Thyroid gland (tissue), 4 donors: ENCODE measurements at regions not wholly inside any gene's neighbourhood (a gene's known extent, or its start where the extent isn't known, plus 50 kb on each side); places are given as distances from the start of the nearest gene placed in this dataset.

ENCODE experiments used
- DNase-seq, 2 donors: peaks; one replicate each; pipeline ENCODE4 v3.0.0-alpha.2; 2019
- H3K27ac ChIP-seq, 3 donors: fragments of 200-600 bp; sonication (generic); 1 replicate in 2 of 3; 2 replicates in 1 of 3; pipeline ENCODE4 v1.5.1; 2016 to 2019; ENCODE audit warnings: mild to moderate bottlenecking in 1 of 3, moderate library complexity in 1 of 3
- H3K27me3 ChIP-seq: fragments of 200-600 bp; sonication (generic); one replicate; pipeline ENCODE4 v1.5.1; 2019
- H3K36me3 ChIP-seq, 2 donors: fragments of 200-600 bp; sonication (generic); one replicate each; pipeline ENCODE4 v1.5.1; 2016 to 2019
- H3K4me1 ChIP-seq, 2 donors: fragments of 200-600 bp; sonication (generic); one replicate each; pipeline ENCODE4 v1.5.1; 2017 to 2019
- H3K4me3 ChIP-seq, 3 donors: fragments of 200-600 bp; sonication (generic); replicated peaks in 1 of 3; 1 replicate in 2 of 3; 2 replicates in 1 of 3; pipeline ENCODE4 v1.5.1; 2016; ENCODE audit warnings: mild to moderate bottlenecking in 1 of 3
- H3K9me3 ChIP-seq: fragments of 200-600 bp; sonication (generic); one replicate; pipeline ENCODE4 v1.5.1; 2017
- CTCF ChIP-seq, 6 experiments: fragments of 200-600 bp in 3 of 6; fragments of 450-650 bp in 3 of 6; sonication (generic) in 3 of 6; IDR thresholded peaks; one replicate each; pipeline ENCODE4 v1.5.1; 2016 to 2019; ENCODE audit warnings: antibody characterized with exemption in 6 of 6, mild to moderate bottlenecking in 2 of 6, inconsistent platforms in 1 of 6, moderate library complexity in 1 of 6
- POLR2A ChIP-seq, 2 donors: fragments of 450-650 bp; IDR thresholded peaks; one replicate each; pipeline ENCODE4 v1.6.1; 2017; ENCODE audit warnings: antibody characterized with exemption in 2 of 2, mild to moderate bottlenecking in 2 of 2, moderate library complexity in 1 of 2
- WGBS, 2 donors: methylation state at CpG; one replicate each; pipeline ENCODE4 v1.1.5; 2017; 5-methylcytosine and 5-hydroxymethylcytosine counted together
- intact Hi-C: fragments of 100-400 bp; cut with DNase I; formaldehyde crosslinking; loops from one replicate; pipeline ENCODE4 v1.15.1; 2023

- H3K27me3 ChIP-seq = no peaks in the 10 kb centered on the region
- DNase-seq = no peak
- no peak overlapping the region for H3K4me3 ChIP-seq
- TF ChIP-seq CTCF (IDR thresholded peaks at IDR 0.05) (no peak), POLR2A (IDR thresholded peaks at IDR 0.05) (no peak)
- 43 to 85% methylated on average over 1 of the region's 1 CpG for WGBS, 2 donors
- H3K36me3 ChIP-seq = no peaks in the 10 kb centered on the region
- intact Hi-C loops = no loop called here
- H3K27ac ChIP-seq = no peak overlapping the region
- H3K9me3 ChIP-seq = no peaks in the 10 kb centered on the region
- H3K4me1 ChIP-seq = no peaks in the 10 kb centered on the region
Observed at GRCh38 chr3:161571951-161572350, 75.3 kb downstream of the OTOL1 start.

GRCh38 chr3:161573136-161573535 is 76.5 kb downstream of the OTOL1 start:
- Histone ChIP-seq H3K4me3 (no peak overlapping the region), H3K9me3 (no peaks in the 10 kb centered on the region), H3K36me3 (no peaks in the 10 kb centered on the region), H3K27me3 (no peaks in the 10 kb centered on the region), H3K27ac (no peak overlapping the region), H3K4me1 (no peaks in the 10 kb centered on the region)
- intact Hi-C loops = no loop called here
- 64 to 73% methylated on average over 1 of the region's 1 CpG for WGBS, 2 donors
- TF ChIP-seq CTCF (IDR thresholded peaks at IDR 0.05) (no peak), POLR2A (IDR thresholded peaks at IDR 0.05) (no peak)
- no peak for DNase-seq

- no peaks in the 10 kb centered on the region for H3K9me3 ChIP-seq
- H3K36me3 ChIP-seq = no peaks in the 10 kb centered on the region
- no peak overlapping the region for H3K4me3 ChIP-seq
- TF ChIP-seq POLR2A (IDR thresholded peaks at IDR 0.05) (no peak), CTCF (IDR thresholded peaks at IDR 0.05) (no peak)
- intact Hi-C loops = no loop called here
- no peak overlapping the region for H3K27ac ChIP-seq
- no peaks in the 10 kb centered on the region for H3K4me1 ChIP-seq
- no peak for DNase-seq
- no peaks in the 10 kb centered on the region for H3K27me3 ChIP-seq
- WGBS, 2 donors = 95 to 96% methylated on average over 2 of the region's 2 CpGs
Observed at GRCh38 chr3:161575901-161576300, 79.3 kb downstream of the OTOL1 start.

GRCh38 chr3:161576311-161576710 is 79.7 kb downstream of the OTOL1 start:
- Histone ChIP-seq H3K36me3 (no peaks in the 10 kb centered on the region), H3K27ac (no peak overlapping the region), H3K4me3 (no peak overlapping the region), H3K9me3 (no peaks in the 10 kb centered on the region), H3K27me3 (no peaks in the 10 kb centered on the region), H3K4me1 (no peaks in the 10 kb centered on the region)
- TF ChIP-seq POLR2A (IDR thresholded peaks at IDR 0.05) = no peak
- no peak for TF ChIP-seq CTCF (IDR thresholded peaks at IDR 0.05)
- WGBS, 2 donors = 72 to 74% methylated on average over 2 of the region's 2 CpGs
- DNase-seq = no peak
- intact Hi-C loops = no loop called here

- TF ChIP-seq CTCF (IDR thresholded peaks at IDR 0.05) = no peak
- no peak for TF ChIP-seq POLR2A (IDR thresholded peaks at IDR 0.05)
- Histone ChIP-seq H3K4me3 (no peak overlapping the region), H3K27me3 (no peaks in the 10 kb centered on the region), H3K27ac (no peak overlapping the region), H3K36me3 (no peaks in the 10 kb centered on the region), H3K9me3 (no peaks in the 10 kb centered on the region), H3K4me1 (no peaks in the 10 kb centered on the region)
- 70 to 74% methylated on average over 9 of the region's 9 CpGs for WGBS, 2 donors
- intact Hi-C loops = no loop called here
- DNase-seq = no peak
Observed at GRCh38 chr3:161576714-161577510, 80.3 kb downstream of the OTOL1 start.
